Fibroblast of skin of left quadriceps (primary cell): ENCODE measurements at regions not wholly inside any gene's neighbourhood (a gene's known extent, or its start where the extent isn't known, plus 50 kb on each side); places are given as distances from the start of the nearest gene placed in this dataset.
"Not testable (repeated sequence)": the region's sequence is repeated elsewhere in the genome, so short reads cannot be mapped to it uniquely, and the experiment has no call there.

Experiments used
- DNase-seq, 2 experiments: peaks; one replicate each; pipeline ENCODE4 v3.0.0-alpha.2; 2013; ENCODE audit warnings: low read depth in 2 of 2

- not testable (repeated sequence) for DNase-seq
These were observed 202.3 kb downstream of the LIPI start for GRCh38 chr21:14008436-14008835.

- not testable (repeated sequence) for DNase-seq
These were observed 202.7 kb downstream of the LIPI start for GRCh38 chr21:14008006-14008405.

DNA sequence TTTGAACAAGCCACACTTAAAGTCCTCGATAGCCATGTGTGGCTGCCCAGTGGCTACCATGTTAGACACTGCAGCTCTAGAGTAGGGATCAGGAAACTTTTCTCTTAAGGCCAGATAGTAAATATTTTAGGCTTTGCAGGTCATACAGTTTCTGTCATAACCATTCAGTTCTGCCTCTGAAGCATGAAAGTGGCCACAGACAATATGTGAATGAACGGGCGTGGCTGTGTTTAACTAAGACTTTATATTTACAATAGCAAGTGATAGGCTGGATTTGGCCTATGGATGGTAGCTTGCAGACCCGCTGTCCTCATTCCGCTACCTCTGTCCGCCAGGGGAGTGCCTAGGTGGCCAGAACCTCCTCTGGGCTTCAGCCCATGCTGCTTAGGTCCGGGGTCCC lies 204.6 kb downstream of the LIPI start:
- not testable (repeated sequence) for DNase-seq

DNA sequence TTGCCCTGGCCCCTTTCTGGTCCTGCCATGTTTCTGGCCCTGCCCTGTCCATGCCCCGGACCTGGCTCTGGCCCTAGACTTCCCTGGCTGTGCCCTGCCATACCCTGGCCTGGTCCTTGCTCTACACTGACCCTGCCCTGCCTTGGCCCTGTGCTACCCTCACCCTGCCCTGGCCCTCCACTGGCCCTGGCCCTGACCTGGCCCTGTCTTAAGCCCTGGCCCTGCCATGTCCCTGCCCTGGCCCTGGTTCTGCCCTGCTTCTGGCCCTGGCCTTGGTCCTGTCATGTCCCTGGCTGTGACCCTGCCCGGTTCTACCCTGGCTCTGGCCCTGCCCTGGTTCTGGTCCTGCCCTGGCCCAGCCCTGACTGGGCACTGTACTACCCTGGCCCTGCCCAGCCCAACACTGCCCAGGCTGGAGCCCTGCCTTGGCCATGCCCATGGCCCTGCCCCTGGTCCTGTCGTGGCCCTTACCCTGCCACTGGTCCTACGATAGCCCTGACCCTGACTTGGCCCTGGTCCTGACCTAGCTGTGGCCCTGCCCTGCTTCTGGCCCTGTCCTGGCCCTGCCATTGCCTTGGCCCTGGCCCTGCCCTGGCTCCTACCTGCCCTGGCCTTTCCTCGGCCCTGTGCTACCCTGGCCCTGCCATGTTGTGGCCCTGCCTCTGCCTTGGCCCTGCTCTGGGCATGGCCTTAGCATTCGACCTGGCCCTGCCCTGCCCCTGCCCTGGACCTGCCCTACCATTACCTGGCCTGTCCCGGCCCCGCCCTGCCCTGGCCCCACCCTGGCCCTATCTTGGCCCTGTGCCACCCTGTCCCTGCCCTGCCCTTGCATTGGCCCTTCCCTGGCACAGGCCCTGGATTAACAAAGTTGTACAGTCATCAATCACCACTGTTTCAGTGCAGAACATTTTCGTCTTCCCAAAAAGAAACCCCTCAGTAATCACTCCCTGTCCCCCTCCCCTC lies 223.5 kb downstream of the LIPI start:
- not testable (repeated sequence) for DNase-seq

- DNase-seq, result not testable (repeated sequence)
These were observed 224.6 kb downstream of the LIPI start for GRCh38 chr21:13985865-13986863.

- DNase-seq, result not testable (repeated sequence)
These were observed 225.5 kb downstream of the LIPI start for GRCh38 chr21:13985137-13985864.

DNA sequence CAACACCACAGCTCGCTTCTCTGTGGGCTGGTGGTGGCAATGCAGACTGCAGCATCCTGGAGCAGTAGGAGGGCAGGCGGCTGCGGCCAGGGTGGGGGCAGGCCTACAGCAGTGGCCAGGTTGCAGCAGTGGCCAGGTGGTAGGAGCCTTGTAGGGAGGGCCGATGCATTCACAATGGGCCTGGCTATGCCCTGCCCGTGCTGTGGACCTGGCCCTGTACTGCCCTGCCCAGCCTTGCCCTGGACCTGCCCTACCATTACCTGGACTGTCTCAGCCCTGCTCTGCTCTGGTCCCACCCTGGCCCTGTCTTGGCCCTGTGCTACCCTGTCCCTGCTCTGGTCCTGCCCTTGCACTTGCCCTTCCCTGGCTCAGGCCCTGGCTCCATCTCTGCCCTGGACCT lies 226.0 kb downstream of the LIPI start:
- DNase-seq, result not testable (repeated sequence)

DNA sequence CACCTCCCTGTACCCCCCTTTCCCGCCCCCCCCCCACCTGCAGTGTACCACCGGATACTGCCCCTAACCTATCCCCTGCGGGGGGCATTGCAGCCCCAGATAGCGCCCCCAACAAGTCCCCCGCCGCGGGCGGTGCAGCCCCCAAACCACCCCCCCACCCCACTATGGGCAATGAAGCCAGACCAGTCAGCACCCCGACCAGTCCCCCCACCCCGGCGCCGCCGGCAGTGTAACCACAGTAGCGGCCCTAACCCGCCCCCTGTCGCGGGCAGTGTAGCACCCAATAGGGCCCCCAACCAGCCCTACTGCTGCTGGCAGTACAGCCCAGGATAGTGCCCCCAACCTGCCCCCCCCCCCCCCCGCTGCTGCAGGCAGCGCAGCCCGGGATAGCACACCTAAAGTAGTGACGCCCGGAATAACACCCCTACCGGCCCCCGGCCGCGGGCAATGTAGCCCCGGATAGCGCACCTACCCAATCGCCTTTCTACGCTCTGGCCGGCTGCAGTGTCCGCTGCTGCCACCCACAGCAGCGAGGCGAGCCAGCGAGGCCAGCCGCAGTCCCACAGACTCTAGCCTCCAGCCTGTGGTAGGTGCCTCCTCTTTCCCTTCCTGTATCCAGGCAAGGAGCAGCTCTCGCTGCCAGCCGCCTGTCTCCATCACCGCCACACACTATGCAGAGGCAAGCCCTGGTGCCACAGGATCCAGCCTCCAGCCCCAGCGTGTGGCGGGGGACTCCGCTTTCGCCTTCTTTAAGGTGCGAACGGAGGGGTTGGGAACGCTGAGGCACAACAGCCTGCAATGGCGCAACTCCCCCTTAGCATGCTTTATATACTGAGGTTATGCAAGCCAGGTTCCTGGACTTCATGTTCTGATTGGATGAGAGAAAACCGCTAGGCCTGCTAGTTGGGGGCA lies 229.3 kb downstream of the LIPI start:
- not testable (repeated sequence) for DNase-seq

DNA sequence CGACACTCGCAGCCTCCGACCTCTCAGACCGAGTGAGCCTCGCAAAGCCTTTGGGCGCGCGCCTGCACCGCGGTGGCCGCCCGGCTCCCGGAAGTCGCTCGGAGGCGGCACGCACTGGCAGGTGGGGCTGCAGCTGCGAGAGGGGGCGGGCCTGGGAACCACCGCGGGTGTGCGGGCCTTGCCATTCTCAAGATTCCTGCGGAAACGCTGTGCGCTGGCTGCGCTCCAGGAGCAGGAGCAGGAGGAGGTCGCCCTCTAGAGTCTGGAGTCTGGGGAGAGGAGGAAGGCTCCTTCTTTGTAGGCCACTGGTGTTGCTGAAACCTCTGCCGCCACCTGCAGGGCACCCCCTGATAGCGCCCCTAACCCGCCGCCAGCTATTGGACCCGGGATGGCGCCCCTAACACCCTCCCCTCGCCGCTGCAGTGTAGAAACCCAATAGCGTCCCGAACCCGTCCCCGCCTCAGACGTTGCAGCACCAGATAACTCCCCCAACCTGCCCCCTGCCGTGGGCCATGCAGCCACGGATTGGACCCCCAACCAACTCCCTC lies 230.6 kb downstream of the LIPI start:
- not testable (repeated sequence) for DNase-seq

- not testable (repeated sequence) for DNase-seq
These were observed 231.1 kb downstream of the LIPI start for GRCh38 chr21:13979608-13980007.

DNA sequence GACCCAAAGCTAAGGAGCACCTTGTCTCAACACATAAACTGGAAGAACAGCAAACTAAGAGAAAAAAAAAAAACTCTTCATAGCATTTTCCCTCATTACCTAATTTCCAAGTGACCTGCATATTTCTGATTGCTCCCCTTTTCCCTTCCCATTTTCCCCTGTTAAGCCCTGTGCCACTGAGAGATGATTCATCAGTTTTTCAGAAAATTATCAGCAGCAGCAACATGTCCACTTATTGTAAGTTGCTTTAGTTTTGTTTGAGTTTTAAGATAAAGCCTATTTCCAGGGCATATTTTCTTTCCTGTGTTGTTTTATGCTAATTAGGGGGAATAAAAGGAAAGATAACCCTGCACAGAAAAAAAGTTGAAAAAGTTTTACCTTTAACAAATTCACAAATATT lies 236.2 kb downstream of the LIPI start:
- not testable (repeated sequence) for DNase-seq

- not testable (repeated sequence) for DNase-seq
These were observed 240.9 kb downstream of the LIPI start for GRCh38 chr21:13969853-13970252.

- not testable (repeated sequence) for DNase-seq
These were observed 241.8 kb downstream of the LIPI start for GRCh38 chr21:13969002-13969401.

GRCh38 chr21:13963259-13963658 lies 247.5 kb downstream of the LIPI start:
- not testable (repeated sequence) for DNase-seq

- DNase-seq, result no peak
These were observed 273.5 kb downstream of the LIPI start for GRCh38 chr21:13937236-13937635.

GRCh38 chr21:13936033-13936937 lies 274.5 kb downstream of the LIPI start:
- not testable (repeated sequence) for DNase-seq

DNA sequence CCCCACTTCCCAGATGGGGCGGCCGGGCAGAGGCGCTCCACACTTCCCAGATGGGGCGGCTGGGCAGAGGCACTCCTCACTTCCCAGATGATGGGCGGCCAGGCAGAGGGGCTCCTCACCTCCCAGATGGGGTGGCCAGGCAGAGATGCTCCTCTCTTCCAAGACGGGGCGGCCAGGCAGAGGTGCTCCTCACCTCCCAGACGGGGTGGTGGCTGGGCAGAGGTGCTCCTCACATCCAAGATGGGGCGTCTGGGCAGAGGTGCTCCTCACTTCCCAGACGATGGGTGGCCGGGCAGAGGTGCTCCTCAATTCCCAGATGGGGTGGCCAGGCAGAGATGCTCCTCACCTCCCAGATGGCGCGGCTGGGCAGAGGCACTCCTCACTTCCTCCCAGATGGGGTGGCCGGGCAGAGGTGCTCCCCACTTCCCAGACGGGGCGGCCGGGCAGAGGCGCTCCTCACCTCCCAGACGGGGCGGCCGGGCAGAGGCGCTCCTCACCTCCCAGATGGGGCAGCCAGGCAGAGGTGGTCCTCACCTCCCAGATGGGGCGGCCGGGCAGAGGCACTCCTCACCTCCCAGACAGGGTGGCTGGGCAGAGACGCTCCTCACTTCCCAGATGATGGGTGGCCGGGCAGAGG lies 275.2 kb downstream of the LIPI start:
- not testable (repeated sequence) for DNase-seq

GRCh38 chr21:13934887-13935342 lies 275.8 kb downstream of the LIPI start:
- DNase-seq, result not testable (repeated sequence)
